Erythroblast (primary cell): ENCODE measurements at regions not wholly inside any gene's neighbourhood (a gene's known extent, or its start where the extent isn't known, plus 50 kb on each side); places are given as distances from the start of the nearest gene placed in this dataset.

Source experiments
- GATA1 ChIP-seq: IDR thresholded peaks from 2 replicates; pipeline ENCODE4 v1.6.1; 2011; ENCODE audit warnings: low read depth, mild to moderate bottlenecking, control low read depth, low read length, moderate library complexity
- POLR2A ChIP-seq: IDR thresholded peaks from 2 replicates; pipeline ENCODE4 v1.6.1; 2011; ENCODE audit warnings: mild to moderate bottlenecking, low read length

DNA sequence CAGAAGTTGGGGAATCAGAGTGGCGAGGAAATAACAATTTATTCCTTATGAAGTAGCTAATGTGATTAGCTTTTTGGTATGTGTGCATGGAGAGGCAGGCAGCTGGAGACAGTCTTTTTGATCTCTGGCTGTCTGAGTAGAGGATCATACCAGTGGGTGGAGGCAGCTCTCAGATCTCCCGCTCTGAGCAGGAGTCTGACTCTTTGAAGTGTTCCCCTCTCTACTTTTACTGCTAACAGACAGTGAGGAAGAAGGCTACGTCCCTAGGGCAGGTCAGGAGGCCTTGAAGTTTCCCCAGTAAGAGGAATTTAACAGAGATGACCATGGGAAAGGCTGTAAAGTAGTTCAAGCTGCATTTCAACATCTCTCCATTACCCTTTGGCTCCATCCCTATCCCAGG lies 111.9 kb upstream of the REG3A start:
- TF ChIP-seq POLR2A (no peak), GATA1 (no peak)
